ES-I3 (cell line): ENCODE measurements at regions not wholly inside any gene's neighbourhood (a gene's known extent, or its start where the extent isn't known, plus 50 kb on each side); places are given as distances from the start of the nearest gene placed in this dataset.
"Not testable (repeated sequence)": the region's sequence is repeated elsewhere in the genome, so short reads cannot be mapped to it uniquely, and the experiment has no call there.

Experiments used
- H3K36me3 ChIP-seq: 2 replicates; pipeline ENCODE4 v1.6.1; 2013; ENCODE audit warnings: mild to moderate bottlenecking, low read length, control low read depth, moderate library complexity; ENCODE audit not compliant: insufficient read depth
- H3K4me1 ChIP-seq: 2 replicates; pipeline ENCODE4 v1.6.1; 2013; ENCODE audit warnings: mild to moderate bottlenecking, control low read depth, low read length; ENCODE audit not compliant: insufficient read depth
- H3K9ac ChIP-seq: 2 replicates; pipeline ENCODE4 v1.6.1; 2013; ENCODE audit warnings: low read depth, mild to moderate bottlenecking, low read length, moderate library complexity
- H3K9me3 ChIP-seq: 2 replicates; pipeline ENCODE4 v1.6.1; 2013; ENCODE audit warnings: mild to moderate bottlenecking, low read length, moderate library complexity; ENCODE audit not compliant: control insufficient read depth, insufficient read depth

DNA sequence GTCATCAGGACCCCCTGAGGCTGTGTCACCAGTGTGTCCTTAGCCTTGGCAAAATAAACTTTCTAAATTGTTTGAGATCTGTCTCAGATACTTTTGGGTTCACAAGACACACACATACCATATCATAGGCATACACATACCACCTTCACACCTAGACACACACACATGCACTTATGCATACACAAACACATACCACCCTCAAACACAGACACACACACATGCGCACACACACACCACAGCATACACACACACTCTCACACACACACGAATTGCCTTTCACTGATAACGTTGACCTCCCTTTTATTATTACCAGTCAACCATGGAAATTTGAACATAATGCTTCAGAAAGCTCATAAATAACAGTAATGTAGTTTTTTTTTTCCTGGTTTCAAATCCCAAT lies 108.6 kb upstream of the MYLIP start:
- no peak overlapping the region for H3K9ac ChIP-seq
- H3K36me3 ChIP-seq, result no peaks in the 10 kb centered on the region
- no peaks in the 10 kb centered on the region for H3K4me1 ChIP-seq
- H3K9me3 ChIP-seq, result peaks cover 2% of the 10 kb centered on the region; the same call in 1 of the 2 replicates

DNA sequence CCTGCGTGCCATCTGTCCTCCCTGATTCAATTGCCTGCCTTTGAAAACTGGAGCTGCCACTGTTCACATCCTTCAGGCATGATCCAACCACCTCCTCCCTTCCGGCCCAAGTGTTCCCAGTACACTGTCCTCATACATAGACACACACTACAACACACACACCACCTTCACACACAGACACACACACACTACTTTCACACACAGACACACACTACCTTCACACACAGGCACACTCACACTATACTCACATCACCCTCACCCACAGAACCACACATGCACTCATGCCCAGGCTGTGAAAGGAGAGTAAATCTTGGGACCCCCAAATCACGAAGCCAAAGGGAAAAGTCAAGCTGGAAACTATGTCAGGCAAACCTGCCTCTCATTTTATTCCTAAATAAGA lies 109.4 kb upstream of the MYLIP start:
- Histone ChIP-seq H3K4me1 (no peaks in the 10 kb centered on the region), H3K36me3 (no peaks in the 10 kb centered on the region), H3K9me3 (peaks cover 2% of the 10 kb centered on the region; the same call in 1 of the 2 replicates), H3K9ac (no peak overlapping the region)

GRCh38 chr6:16018626-16019025 lies 110.3 kb upstream of the MYLIP start:
- peaks cover 2% of the 10 kb centered on the region; the same call in 1 of the 2 replicates for H3K9me3 ChIP-seq
- no peaks in the 10 kb centered on the region for H3K4me1 ChIP-seq
- H3K9ac ChIP-seq, result no peak overlapping the region
- no peaks in the 10 kb centered on the region for H3K36me3 ChIP-seq

- not testable (repeated sequence) for H3K9me3 ChIP-seq, H3K4me1 ChIP-seq, H3K9ac ChIP-seq, H3K36me3 ChIP-seq
Observed at GRCh38 chr6:16014325-16014724, 114.6 kb upstream of the MYLIP start.

DNA sequence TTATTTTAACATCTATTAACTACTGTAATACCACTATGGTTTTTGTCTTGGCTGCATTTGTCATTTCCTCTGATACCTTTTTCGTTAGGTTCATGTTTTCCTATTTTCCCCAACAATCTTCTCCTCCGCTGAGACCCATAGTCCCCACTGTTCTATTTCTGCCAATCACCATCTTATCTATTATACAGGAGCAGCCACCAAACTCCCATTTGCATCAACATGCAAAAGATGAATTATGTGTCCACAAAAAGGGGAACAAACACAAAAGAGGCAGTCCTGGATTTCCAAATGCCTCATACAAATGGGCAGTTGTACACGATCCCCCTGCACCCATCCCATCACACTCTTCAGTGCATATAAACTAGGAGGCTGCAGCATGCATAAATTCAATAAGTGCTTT lies 121.7 kb upstream of the MYLIP start:
- Histone ChIP-seq H3K4me1 (no peaks in the 10 kb centered on the region), H3K9ac (no peak overlapping the region), H3K9me3 (no peaks in the 10 kb centered on the region), H3K36me3 (no peaks in the 10 kb centered on the region)

GRCh38 chr6:16006681-16007080 lies 122.2 kb upstream of the MYLIP start:
- H3K36me3 ChIP-seq, result no peaks in the 10 kb centered on the region
- H3K4me1 ChIP-seq, result no peaks in the 10 kb centered on the region
- H3K9ac ChIP-seq, result no peak overlapping the region
- H3K9me3 ChIP-seq, result no peaks in the 10 kb centered on the region

DNA sequence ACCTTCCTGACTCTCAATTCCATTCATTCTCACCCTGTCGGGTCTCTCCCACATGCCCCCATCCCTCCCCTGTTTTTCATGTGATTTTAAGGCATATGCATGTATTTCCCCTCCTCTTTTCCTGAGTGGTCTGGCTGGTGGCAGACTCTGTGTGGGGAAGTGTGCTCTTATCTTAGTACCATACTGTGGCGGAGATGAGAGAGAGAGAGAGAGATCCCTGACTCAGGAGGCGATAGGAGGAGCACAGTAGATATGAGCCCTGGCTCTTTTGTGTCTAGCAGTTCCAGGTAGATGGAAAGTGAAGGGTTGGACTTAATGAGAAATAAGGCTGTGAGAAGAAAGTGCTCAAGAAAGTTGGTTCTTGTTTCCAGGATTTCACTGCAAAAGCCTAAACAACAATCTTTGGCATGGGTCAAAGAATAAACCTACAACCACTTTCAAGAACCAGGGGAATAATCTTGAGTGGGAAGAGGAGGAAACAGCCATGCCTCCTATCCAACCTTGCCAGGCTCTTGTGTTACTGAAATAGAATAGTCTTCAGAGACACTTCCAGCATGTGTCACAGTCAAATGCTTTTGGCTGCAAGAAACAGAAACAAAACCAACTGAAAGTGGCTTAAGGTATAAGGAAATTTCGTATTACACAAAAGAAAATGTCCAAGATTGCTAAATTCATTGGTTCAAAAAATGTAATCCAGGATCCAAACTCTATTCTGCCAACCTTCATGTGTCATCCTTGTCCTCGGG lies 123.8 kb upstream of the MYLIP start:
- H3K4me1 ChIP-seq, result no peaks in the 10 kb centered on the region
- H3K9ac ChIP-seq, result no peak overlapping the region

DNA sequence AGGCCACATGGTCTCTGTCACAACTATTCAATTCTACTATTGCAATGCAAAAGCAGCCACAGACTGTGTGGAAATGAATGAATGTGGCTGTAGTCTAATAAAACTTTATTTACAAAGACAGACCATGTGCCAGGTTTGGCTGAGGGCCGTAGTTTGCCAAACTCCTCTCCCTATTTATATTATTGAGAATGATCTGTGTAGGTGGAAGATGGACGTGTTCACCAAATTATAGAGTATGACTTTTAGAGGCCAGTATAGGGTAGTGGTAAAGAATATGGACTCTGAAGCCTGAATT lies 125.7 kb upstream of the MYLIP start:
- no peak overlapping the region for H3K9ac ChIP-seq
- no peaks in the 10 kb centered on the region; the same call in 1 of the 2 replicates for H3K4me1 ChIP-seq
- H3K9me3 ChIP-seq, result no peaks in the 10 kb centered on the region
- no peaks in the 10 kb centered on the region for H3K36me3 ChIP-seq

More for the DNA sequence above, 123.8 kb upstream of the MYLIP start:
- no peaks in the 10 kb centered on the region for H3K9me3 ChIP-seq
- no peaks in the 10 kb centered on the region for H3K36me3 ChIP-seq

DNA sequence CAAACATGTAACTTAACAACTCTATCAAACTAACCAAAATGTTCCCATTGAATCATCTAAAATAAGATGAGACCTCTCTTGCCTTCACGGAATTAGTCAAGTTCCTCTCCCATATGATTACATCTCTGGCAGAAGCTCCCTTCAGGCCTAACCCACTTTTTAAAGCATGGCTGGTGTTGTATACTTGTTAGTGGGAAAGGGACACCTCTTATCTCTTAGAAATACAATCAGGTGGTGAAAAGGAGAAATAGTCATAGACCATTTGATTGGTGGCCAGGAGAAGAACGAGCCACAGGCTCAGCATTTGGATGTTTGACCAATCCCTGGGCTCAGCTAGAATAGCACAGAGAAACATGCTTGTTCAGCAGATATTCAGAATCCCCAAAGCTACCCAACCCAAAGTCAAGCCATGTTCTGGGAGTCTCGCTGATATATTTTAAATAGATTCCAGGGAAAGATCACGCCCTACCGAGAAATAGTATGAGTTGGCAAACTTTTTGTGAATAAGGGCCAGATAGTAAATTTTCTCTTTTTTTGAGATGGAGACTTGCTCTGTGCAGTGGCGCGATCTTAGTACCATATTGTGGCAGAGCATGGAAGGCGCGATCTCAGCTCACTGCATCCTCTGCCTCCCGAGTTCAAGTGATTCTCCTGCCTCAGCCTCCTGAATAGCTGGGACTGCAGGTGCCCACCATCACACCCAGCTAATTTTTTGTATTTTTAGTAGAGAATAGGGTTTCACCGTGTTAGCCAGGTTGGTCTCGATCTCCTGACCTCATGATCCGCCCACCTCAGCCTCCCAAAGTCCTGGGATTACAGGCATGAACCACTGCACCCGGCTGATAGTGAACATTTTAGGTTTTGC lies 126.3 kb upstream of the MYLIP start:
- Histone ChIP-seq H3K9ac (no peak overlapping the region), H3K9me3 (no peaks in the 10 kb centered on the region), H3K36me3 (no peaks in the 10 kb centered on the region), H3K4me1 (no peaks in the 10 kb centered on the region; the same call in 1 of the 2 replicates)

- H3K9ac ChIP-seq, result no peak overlapping the region
- H3K4me1 ChIP-seq, result no peaks in the 10 kb centered on the region; the same call in 1 of the 2 replicates
- H3K9me3 ChIP-seq, result no peaks in the 10 kb centered on the region
- no peaks in the 10 kb centered on the region for H3K36me3 ChIP-seq
Observed at GRCh38 chr6:16001158-16001557, 127.7 kb upstream of the MYLIP start.

- Histone ChIP-seq H3K9me3 (no peaks in the 10 kb centered on the region), H3K4me1 (no peaks in the 10 kb centered on the region; the same call in 1 of the 2 replicates), H3K9ac (no peak overlapping the region), H3K36me3 (no peaks in the 10 kb centered on the region)
Observed at GRCh38 chr6:15999201-15999600, 129.7 kb upstream of the MYLIP start.

DNA sequence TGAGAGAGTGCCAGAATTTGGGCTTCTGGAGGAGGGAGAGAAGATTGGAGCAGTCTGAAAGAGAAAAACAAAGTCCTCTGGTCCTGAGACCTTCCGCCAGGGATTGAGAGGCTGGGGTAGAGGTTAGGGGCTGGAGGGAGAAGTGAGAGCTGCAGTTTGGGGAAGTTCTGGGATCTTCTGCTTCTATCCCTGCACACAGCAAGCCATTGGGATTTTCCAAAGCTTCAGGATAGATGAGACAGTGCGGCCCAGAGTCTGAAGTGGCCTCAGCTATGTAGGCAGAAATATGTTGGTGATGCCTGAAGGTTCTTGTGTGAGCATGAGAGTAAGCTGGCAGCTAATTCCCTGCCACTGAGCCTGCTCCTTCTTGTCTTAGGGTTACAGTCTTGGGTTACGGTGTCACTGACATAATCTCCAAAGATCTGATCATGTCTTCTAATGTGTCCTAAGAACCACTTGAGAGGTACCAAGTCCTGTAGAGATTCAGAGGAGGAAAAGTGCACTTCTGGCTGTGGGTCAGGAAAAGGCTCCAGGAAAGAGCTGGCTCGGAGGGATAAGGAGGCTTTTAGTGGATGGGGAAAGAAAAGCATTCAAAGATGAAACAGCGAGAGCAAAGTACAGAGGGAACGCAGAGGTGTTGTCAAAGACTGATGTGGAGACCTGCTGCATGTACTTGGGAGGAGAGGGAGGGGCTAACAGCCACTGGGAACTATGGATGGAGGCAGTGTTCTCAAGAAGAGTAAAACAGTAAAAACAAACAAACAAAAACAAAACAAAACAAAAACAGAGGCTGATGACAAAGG lies 131.1 kb upstream of the MYLIP start:
- H3K36me3 ChIP-seq, result no peaks in the 10 kb centered on the region
- no peak overlapping the region for H3K9ac ChIP-seq
- no peaks in the 10 kb centered on the region for H3K9me3 ChIP-seq
- no peaks in the 10 kb centered on the region; the same call in 1 of the 2 replicates for H3K4me1 ChIP-seq

DNA sequence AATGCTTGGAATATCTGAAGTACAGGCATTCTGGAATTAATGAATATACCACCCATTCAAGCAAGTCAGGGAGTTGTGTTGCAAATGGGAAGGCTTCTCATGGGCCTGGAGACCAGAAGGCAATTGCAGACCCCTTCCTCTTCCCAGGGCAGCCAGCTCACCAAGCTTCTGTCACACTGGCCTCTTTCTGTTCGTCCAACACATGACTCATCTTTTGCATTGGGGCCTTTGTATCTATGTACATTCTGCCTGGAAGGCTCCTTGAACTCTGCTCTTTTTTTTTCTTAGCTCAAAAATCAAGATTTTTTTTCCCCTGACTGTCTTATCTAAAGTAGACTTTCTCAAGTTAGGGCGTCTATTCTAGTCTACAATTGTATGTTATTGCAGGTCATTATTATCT lies 132.9 kb upstream of the MYLIP start:
- no peak overlapping the region for H3K9ac ChIP-seq
- H3K36me3 ChIP-seq, result no peaks in the 10 kb centered on the region
- H3K9me3 ChIP-seq, result no peaks in the 10 kb centered on the region
- no peaks in the 10 kb centered on the region; the same call in 1 of the 2 replicates for H3K4me1 ChIP-seq

DNA sequence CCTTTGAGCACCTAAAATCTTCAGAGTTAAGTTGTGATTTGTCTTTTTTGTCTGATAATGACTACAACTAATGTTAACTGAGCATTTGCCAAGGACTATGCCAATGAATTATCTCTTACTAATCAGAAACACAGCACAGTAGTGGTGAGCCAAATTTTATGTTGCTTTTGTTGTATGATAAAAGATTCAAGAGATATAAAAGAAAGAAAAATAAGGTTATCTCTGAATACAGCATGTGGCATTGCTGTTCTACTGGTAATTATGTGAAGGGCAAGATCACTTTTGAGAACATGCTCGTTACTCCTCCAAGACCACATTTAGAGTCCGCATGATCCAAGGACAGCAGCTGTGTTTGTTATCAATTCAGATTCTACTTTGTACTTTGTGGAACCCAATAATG lies 133.4 kb upstream of the MYLIP start:
- H3K9me3 ChIP-seq, result no peaks in the 10 kb centered on the region
- H3K9ac ChIP-seq, result no peak overlapping the region
- no peaks in the 10 kb centered on the region for H3K36me3 ChIP-seq
- H3K4me1 ChIP-seq, result no peaks in the 10 kb centered on the region; the same call in 1 of the 2 replicates
